GM12872 (cell line): ENCODE measurements at regions not wholly inside any gene's neighbourhood (a gene's known extent, or its start where the extent isn't known, plus 50 kb on each side); places are given as distances from the start of the nearest gene placed in this dataset.

Experiments used
- CTCF ChIP-seq: IDR thresholded peaks from 3 replicates; pipeline ENCODE4 v1.5.1; 2011; ENCODE audit warnings: low read depth, mild to moderate bottlenecking, low read length, moderate library complexity; ENCODE audit not compliant: insufficient read depth

GRCh38 chr13:24931450-24932251 lies 164.3 kb upstream of the PABPC3 start:
- no peak for TF ChIP-seq CTCF

- no peak for TF ChIP-seq CTCF
These were observed 157.0 kb upstream of the PABPC3 start for GRCh38 chr13:24938966-24939365.

- TF ChIP-seq CTCF, result no peak
These were observed 152.8 kb upstream of the PABPC3 start for GRCh38 chr13:24943136-24943535.

- TF ChIP-seq CTCF, result peak; percentile 30; the same call in 1 of the 3 replicates
These were observed 127.5 kb upstream of the PABPC3 start for GRCh38 chr13:24968416-24968815.

GRCh38 chr13:24982333-24982999 lies 113.5 kb upstream of the PABPC3 start:
- no peak for TF ChIP-seq CTCF

GRCh38 chr13:24983094-24983493 lies 112.8 kb upstream of the PABPC3 start:
- TF ChIP-seq CTCF, result no peak

- no peak for TF ChIP-seq CTCF
These were observed 111.8 kb upstream of the PABPC3 start for GRCh38 chr13:24984134-24984533.
